GM21737 (cell line): ENCODE measurements at regions not wholly inside any gene's neighbourhood (a gene's known extent, or its start where the extent isn't known, plus 50 kb on each side); places are given as distances from the start of the nearest gene placed in this dataset.

ENCODE experiments used
- ATAC-seq: cut with Tn5 transposase; IDR thresholded peaks from one replicate; pipeline ENCODE4 v1.9.1; 2021; ENCODE audit warnings: mild to moderate bottlenecking, moderate library complexity; ENCODE audit not compliant: unreplicated experiment

DNA sequence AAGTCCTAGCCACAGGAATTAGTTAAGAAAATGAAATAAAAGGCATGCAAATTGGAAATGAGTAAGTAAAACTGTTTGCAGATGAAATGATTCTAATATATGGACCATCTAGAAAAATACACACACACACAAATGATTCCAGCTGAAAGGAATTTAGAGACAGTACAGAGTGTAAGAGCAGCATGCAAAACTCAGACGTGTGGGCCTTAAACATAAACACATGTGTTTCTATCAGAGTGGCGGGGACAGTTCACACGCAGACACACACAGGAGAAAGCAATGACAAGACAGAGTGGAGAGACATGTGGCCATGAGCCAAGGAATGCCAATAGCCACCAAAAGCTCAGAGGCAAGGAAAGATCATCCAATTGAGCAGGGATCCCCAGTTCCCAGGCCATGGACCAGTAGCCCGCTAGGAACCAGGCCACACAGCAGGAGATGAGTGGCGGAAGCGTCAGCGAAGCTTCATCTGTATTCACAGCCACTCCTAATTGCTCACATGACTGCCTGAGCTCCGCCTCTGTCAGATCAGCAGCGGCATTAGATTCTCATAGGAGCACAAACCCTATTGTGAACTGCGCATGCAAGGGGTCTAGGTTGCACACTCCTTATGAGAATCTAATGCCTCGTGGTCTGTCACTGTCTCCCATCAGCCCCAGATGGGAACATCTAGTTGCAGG, 155.4 kb downstream of the ARL4C start:
- ATAC-seq, result no peak

DNA sequence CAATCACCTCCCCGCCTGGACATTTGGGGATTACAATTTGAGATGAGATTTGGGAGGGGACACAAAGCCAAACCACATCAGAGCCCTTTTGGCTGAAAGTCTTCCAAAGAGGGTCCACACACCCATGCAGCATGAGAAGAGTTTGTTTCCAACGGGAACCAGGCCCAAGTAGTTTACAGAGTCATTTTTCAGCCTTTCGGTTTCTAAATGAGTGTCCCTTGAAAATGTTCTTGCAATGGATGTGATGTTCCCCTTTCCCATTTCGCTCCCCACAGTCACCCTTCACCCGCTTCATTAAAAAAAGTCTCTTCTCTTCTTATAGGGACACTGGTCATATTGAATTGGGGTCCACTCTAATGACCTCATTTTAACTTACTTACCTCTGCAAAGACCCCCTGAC, 157.4 kb downstream of the ARL4C start:
- no peak for ATAC-seq

DNA sequence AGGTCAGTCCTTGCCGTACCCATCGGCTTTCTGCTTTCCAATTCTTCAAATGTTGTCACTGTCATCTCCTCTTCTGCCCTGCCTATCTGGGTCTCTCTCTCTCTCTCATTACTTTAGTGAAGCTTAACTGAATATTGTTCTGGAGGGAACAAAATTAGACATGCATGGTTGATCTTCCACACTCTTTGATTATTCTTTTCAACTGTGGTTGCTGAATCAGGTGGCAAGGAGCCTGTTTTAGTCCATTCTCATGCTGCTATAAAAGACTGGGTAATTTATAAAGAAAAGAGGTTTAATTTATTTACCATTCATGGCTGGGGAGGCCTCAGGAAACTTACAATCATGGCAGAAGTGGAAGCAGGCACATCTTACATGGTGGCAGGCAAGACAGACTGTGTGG, 157.9 kb downstream of the ARL4C start:
- ATAC-seq, result no peak

DNA sequence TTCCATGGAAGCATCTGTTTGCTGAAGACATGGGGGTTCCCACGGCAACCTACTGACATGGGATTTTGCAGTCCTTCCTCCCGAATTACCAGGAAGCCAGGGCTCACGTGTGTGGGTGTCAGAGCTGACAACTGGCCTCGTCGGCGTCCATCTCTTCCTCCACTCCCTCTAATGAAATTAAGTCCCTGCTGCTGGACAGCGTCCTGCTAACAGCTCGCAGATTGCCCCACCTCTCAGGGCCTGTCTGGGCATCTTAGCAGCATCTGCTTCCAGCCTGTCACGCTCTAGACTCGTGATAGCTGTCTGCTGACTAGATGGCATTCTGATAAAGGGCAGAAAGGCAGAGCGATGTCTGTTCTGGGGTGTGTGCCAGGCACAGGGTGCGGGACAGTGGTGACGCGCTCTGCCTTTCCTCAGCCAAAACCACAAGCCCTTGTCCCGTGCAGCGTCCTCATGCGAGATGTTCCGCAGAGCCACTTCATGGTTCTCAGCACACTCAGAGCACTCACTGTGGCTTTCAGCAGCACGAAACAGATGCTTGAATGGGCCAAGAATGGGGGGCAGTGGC, 161.1 kb downstream of the ARL4C start:
- ATAC-seq, result no peak

DNA sequence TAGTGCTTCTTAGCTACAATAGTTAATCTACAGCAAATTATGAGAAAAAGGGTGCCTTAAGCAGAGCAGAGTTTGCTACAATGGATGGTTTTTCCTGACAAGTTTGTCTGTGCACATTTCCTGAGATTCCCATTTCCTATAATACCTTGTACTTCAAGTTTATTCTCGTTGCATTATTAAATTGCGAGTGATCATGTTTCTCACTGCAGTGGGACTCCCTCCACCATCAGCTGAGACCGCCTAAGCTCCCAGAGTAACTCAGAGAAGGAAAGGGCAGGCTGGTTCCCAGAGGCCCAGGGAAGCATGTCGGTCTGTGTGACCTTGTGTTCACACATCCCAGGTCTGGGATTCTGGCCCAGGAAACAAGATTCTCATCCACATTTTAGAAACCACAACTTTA, 162.1 kb downstream of the ARL4C start:
- no peak for ATAC-seq

DNA sequence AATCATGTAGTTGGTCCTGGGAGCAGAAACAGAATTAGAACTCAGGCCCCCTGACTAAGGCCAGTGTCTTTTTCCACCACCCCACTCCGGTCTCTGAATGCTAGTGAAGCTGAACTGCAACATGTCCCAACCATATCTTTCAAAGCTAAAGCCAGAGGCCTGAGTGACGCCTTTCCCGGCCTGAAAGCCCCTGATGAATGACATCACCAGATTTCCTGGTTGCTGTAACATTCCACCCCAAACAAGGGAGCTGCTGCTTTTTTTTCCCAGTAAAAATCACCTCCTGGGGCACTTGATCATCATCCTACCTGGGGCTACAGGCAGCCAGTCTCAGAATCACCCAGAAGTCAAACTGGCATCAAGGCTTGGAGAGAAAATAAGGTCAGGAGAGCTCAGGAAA, 162.7 kb downstream of the ARL4C start:
- ATAC-seq, result no peak

DNA sequence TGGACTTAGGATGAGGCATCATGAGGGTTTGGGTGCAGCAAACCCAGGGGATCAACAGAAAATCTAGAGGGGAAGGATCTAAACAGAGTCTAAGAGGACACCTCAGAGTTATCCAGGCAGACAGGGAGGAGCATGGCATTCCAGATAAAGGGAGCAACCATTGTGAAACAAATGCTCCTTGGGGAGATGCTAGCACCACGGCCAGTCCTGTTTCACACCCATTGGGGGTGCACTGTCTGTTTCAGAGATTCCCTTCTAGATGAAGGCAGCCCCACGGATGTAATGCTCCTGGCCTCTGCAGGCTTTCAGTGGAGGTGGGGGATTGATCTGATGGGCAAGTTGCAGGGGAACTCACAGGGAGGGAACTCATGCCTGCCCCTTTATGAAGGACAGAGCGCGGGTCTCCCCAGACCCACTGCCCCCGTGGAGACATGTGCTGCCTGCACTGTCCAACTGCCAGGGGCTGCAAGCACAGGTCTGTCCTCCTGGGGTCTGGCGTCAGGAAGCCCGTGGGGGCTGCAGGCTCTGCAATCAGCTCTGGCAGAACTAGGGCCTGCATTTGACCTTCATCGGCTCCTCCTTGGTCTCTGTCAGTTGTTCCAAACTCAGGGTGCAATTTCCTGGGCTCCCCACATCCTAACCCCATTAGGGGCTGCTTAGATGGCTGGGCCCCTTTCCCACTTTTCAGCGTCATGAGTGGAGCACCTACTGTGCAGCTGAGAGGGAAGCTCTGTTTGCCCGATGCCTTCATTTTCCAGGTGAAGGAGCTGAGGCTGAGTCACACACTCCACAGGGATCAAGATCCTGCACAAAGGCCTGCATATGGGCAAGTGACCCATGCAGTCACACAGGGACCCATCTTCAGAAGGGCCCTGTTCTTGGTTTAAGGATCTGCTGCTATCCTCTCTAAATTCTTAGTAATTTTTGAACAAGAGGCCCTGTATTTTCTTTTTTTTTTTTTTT, 163.4 kb downstream of the ARL4C start:
- no peak for ATAC-seq

DNA sequence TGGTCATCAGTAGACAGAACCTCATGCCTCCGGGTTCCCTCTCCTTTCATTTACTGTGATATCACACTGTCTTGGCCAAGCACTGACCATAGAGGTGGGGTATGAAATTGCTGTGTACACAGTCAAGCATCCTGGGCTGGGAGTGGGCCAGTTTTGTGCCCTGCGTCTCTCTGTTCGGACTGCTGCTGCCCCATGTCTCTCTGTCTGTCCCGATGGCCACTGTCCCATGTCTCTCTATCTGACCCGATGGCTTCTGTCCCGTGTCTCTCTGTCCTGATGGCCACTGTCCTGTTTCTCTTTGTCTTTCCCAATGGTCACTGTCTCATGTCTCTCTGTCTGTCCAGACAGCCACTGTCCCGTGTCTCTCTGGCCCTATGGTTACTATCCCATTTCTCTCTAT, 164.9 kb downstream of the ARL4C start:
- no peak for ATAC-seq

DNA sequence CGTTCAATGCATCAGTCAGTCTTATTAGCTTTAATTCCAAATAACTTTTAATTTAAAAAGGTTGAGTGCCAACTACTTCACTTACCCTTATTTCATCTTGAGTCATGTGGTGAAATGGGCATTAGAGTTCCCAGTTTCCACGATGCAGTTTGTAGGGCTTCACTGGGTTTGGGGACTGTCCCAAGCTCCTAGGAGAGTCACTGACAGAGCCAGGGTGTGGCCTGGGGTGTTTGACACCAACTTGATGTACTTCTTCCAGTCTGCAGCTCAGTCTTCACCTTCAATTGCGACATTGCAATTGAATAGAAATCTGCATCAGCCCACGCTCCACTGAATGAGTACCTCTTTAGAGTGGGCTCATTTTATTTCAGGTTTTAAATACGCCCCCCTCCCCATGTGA, 165.3 kb downstream of the ARL4C start:
- ATAC-seq, result no peak

DNA sequence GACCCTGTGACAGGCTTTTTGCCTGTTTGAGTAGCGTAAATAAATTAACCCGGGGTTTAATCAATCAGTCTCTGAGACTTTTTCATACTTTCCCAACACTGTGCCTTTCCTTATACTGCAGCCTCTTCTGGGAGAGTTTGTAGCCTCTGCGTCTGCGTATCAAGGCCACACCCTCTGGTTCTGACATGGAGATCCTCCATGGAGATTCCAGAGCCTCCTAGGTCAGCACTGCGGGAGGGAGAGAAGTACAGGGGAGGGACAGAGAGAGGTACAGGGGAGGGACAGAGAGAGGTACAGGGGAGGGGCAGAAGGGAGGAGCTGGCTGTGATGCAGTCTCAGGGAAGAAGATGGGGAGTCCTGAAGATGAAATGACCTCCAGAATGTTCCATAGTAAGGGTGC, 166.0 kb downstream of the ARL4C start:
- no peak for ATAC-seq

DNA sequence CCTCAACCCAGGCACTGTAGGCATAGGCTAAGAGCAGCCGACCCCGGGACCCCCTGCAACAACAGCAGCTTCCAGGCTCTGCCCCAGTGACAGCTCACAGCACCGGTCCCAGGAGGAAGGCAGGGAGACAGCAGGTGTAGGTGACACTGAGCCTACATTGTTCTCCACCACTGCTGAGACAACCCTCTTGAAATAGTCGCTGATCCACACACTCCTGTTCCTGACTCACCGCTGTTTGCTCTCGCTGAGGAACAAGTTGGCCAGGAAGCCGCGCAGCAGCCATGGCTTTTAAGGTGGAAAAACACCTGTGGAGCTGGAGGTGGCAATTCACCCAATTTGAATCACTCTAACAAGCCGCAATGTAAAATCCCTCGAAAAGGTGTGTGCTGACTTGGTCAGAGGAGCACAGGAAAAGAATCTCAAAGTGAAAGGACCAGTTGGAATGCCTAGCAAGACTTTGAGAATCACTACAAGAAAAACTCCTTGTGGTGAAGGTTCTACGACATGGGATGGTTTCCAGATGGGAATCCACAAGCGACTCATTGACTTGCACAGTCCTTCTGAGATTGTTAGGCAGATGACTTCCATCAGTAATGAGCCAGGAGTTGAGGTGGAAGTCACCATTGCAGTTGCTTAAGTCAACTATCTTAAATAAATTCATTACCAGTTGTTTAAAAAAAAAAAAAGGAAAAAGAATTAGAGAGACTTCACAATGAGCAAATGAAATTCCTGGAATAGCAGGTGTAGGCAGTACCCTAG, 167.5 kb downstream of the ARL4C start:
- no peak for ATAC-seq

DNA sequence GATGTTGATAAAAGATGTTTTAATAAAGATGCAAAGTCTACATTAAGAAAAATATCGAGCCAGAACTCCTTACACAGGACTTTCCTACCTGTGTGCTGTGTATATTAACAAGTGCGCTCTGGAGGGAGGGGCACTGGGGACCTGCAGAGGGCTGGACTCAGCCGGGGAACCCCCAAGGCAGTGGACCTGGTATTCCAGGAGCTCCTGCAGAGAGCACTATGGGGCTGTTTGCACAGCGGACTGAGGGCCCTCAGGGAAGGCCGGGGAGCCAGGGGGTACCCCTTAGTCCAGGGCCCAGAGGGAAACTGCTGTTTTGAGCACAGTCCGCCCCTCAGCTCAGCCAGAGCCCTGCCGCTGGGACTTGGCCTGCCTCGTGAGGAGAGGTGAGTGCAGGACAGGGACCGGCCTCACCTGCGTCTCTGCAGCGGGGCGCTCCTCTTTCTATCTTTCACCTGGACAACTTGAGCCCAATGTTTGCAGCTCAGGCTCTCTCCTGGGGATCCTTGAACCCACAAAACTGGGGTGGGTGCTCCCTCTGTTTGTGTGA, 168.4 kb downstream of the ARL4C start:
- ATAC-seq, result no peak

DNA sequence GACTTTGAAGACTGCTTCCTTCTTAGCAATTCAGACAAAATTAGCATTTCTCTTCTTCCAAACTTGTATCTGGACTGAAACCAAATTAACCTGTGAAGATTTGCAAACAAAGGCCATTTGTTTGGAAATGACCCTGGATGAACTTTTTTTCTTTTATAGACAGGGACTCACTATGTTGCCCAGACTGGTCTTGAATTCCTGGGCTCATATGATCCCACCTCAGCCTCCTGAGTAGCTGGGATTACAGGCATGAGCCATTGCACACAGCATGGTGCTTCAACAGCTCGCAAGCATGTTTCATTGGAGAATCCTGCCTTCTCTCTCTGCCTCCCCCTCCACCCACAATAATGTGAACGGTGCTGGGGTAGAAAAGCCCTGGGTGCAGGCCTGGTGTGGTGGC, 170.2 kb downstream of the ARL4C start:
- no peak for ATAC-seq

DNA sequence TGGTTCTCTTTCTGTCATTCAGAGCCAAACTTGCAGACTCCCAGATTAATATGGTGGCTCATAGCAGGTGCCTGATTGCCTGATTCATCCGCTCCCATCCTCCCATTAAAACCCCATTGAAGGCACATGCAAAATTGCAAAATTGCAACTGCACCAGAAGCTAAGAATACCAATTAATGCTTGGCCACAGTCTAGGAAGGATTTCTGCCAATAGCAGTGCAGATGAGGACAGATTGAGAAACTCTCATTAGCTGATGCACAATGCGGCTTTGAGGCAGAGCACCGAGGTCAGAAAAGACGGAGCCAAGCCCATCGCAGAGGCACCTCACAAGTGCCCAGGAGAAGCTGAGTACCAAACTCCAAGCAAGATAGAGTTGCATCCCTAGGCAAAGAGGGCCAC, 172.8 kb downstream of the ARL4C start:
- ATAC-seq, result no peak

DNA sequence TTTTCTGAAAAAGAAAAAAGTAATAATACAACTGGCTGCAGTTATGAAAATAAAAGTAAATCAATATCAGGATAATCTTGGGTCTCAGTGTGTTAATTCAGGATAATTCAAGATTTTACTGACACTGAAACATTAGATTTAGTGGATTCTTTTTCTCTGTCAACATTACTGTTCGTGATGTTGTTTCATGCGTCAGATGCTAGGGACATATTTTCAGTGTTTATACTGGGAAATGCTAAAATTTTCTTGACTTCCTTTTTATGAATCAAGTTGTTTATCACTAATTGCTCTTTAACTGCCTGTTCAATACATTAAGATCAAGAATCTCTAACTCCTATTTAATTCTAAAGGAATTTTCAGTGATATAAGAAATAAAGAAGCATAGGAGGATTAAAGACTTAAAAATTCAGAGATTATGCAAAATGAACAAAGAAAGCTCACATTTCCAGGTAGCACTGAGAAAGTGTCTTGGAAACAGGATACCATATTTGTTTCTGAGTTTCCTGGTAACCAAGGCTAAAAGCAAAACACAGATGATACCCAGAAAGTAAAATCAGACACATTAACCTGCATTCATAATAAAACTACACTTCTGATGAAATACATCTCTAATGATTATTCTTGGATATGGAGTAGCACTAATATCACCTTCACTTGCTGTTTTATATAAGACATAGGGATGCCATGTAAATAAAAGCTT, 174.0 kb downstream of the ARL4C start:
- no peak for ATAC-seq

DNA sequence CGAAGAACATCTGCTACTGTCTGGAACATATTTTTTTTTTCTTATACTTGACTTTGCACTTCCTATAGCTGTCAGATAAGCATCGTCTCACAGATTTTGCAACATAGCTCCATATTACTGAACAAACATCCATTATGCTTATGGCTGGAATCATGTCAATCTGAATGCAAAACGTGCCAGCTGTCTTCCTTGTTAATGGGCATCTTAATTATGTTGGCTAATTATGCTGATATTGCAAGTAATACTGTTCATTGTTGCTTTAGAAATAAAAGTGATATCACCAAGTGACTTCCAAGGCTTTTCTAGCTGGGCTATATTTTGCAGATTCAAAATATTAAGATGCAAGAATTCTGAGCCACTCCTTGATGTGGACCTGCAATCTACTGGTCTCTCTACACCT, 176.8 kb downstream of the ARL4C start:
- no peak for ATAC-seq

DNA sequence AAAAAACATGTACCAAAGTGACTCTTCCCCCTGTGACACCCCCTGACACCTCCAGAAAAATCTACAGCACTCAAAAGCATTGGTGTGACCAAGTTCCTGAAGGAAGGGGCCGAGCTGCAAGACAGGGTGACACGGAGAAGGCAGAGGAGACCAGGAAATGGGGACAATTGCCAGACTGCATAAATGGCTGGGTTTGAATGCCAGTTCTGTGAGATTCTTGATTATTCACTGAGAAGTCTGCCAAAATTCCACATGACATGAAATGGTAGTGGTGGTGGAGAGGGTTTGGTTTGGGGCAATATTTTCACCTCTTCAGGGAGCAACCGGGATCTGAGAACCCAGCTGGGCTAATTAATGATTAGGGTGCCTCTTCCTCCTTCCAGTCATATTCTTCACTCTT, 178.5 kb downstream of the ARL4C start:
- ATAC-seq, result no peak

DNA sequence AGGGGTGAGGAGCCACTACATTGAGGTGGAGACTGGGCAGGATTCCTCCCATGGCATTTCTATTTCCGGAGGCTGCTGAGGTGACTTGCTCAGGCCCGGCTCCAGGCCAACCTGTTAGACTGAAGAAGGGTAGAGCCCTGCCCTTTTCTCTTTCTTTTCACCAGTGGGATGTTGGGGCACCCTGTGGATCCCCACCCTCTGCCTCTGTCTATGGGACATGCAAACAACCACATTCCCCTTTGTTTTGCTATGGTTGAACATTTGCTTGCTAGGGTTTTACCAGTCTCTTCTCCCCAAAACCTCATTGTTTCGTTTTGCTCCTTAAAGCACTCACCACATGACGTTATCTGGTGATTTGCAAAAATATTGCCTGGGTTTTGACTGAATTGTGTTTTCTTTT, 183.3 kb downstream of the ARL4C start:
- no peak for ATAC-seq

DNA sequence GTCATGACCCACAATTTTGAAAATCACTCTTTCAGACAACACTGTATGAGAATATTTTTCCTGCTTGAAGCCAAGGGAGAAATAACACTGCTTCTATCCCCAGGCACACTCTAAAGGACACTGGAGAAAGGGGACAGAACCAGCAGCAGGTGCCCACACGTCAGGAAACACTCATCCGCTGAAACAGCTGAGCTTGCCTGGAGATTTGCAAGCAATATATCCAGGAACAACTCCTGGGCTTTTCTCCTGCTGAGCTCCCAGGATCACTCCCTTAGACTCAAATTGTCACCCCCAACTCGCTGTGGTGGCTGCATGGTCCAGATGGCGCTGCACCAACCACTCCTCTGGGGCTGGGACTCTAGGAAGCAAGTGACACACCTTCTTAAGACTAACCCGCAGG, 186.7 kb downstream of the ARL4C start:
- no peak for ATAC-seq

DNA sequence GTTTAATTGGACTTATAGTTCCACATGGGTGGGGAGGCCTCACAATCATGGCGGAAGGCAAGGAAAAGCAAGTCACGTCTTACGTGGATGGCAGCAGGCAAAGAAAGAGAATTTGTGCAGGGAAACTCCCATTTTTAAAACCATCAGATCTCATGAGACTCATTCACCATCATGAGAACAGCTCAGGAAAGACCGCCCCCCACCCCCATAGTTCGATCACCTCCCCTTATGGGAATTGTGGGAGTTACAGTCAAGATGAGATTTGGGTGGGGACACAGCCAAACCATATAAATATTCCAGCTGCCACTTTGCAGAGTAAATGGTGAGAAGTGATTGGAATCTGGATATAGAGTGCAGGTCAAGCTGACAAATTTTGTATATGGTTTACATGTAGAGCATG, 187.4 kb downstream of the ARL4C start:
- ATAC-seq, result no peak
